ENCODE measurements at regions not wholly inside any gene's neighbourhood (a gene's known extent, or its start where the extent isn't known, plus 50 kb on each side); places are given as distances from the start of the nearest gene placed in this dataset.
A peak's percentile ranks its signal among the peaks of the same experiment; 100 is the strongest.
"Not testable (repeated sequence)": the region's sequence is repeated elsewhere in the genome, so short reads cannot be mapped to it uniquely, and the experiment has no call there.

- Mint-ChIP-seq H3K4me3 (ENCODE audit: unreplicated experiment) (no peak overlapping the region), H3K4me1 (ENCODE audit: insufficient read depth, unreplicated experiment) (no peaks in the 10 kb centered on the region), H3K27ac (ENCODE audit: low read depth, unreplicated experiment) (no peak overlapping the region), H3K9me3 (ENCODE audit: unreplicated experiment) (no peaks in the 10 kb centered on the region), H3K36me3 (ENCODE audit: insufficient read depth, unreplicated experiment) (no peaks in the 10 kb centered on the region), H3K27me3 (ENCODE audit: insufficient read depth, unreplicated experiment) (no peaks in the 10 kb centered on the region)
- intact Hi-C loops (cut with micrococcal nuclease) = loop anchor here (10.0 kb wide), 1 partner anchor 114 kb away; the partner anchor contains the start of genes FOXA1 and TTC6
- no TSS peak for BruUV-seq (replicated peaks)
- TF ChIP-seq CTCF (IDR thresholded peaks at IDR 0.05; ENCODE audit: unreplicated experiment) = no peak
- DNase-seq (ENCODE audit: unreplicated experiment) = no peak
- CTCF ChIA-PET = interaction anchor here (0.6 to 4.3 kb wide), 13 partner anchors 10 to 1306 kb away, joined by 3 to 74 read pairs (median 3); no protein-coding TSS in a partner anchor
- POLR2A ChIA-PET = interaction anchor here (1.0 to 1.2 kb wide), 2 partner anchors 164 to 167 kb away, joined by 4 to 5 read pairs; no protein-coding TSS in a partner anchor
Observed at GRCh38 chr14:37708481-37708880, 113.1 kb downstream of the TTC6 start.

- H3K4me1 Mint-ChIP-seq (ENCODE audit: insufficient read depth, unreplicated experiment) = no peaks in the 10 kb centered on the region
- H3K27me3 Mint-ChIP-seq (ENCODE audit: insufficient read depth, unreplicated experiment) = no peaks in the 10 kb centered on the region
- intact Hi-C loops (cut with micrococcal nuclease) = loop anchor here (1.0 to 10.0 kb wide), 4 partner anchors 115 to 1158 kb away; partner anchors contain the start of genes FOXA1 and TTC6
- no peak overlapping the region for H3K4me3 Mint-ChIP-seq (ENCODE audit: unreplicated experiment)
- no peaks in the 10 kb centered on the region for H3K9me3 Mint-ChIP-seq (ENCODE audit: unreplicated experiment)
- peak; percentile 37 for TF ChIP-seq CTCF (IDR thresholded peaks at IDR 0.05; ENCODE audit: unreplicated experiment)
- BruUV-seq (replicated peaks) = no TSS peak
- ChIA-PET POLR2A (interaction anchor here (0.6 to 1.6 kb wide), 4 partner anchors 144 to 751 kb away, joined by 3 to 12 read pairs (median 3); no protein-coding TSS in a partner anchor), CTCF (interaction anchor here (0.6 to 4.3 kb wide), 43 partner anchors 8 to 1328 kb away, joined by 3 to 74 read pairs (median 3); partner anchors contain the start of gene FOXA1)
- no peak overlapping the region for H3K27ac Mint-ChIP-seq (ENCODE audit: low read depth, unreplicated experiment)
- no peaks in the 10 kb centered on the region for H3K36me3 Mint-ChIP-seq (ENCODE audit: insufficient read depth, unreplicated experiment)
- peak; percentile 33 for DNase-seq (ENCODE audit: unreplicated experiment)
Observed at GRCh38 chr14:37709419-37710195, 114.2 kb downstream of the TTC6 start.

- Mint-ChIP-seq H3K4me3 (ENCODE audit: unreplicated experiment) (no peak overlapping the region), H3K27ac (ENCODE audit: low read depth, unreplicated experiment) (no peak overlapping the region), H3K36me3 (ENCODE audit: insufficient read depth, unreplicated experiment) (no peaks in the 10 kb centered on the region), H3K4me1 (ENCODE audit: insufficient read depth, unreplicated experiment) (no peaks in the 10 kb centered on the region), H3K9me3 (ENCODE audit: unreplicated experiment) (no peaks in the 10 kb centered on the region), H3K27me3 (ENCODE audit: insufficient read depth, unreplicated experiment) (no peaks in the 10 kb centered on the region)
- no peak for DNase-seq (ENCODE audit: unreplicated experiment)
- intact Hi-C loops (cut with micrococcal nuclease) = no loop called here
- TF ChIP-seq CTCF (IDR thresholded peaks at IDR 0.05; ENCODE audit: unreplicated experiment) = no peak
- ChIA-PET POLR2A (no interaction called here), CTCF (interaction anchor here (0.7 to 4.1 kb wide), 3 partner anchors 118 to 192 kb away, joined by 3 to 44 read pairs (median 3); no protein-coding TSS in a partner anchor)
- no TSS peak for BruUV-seq (replicated peaks)
Observed at GRCh38 chr14:37711356-37711830, 116.0 kb downstream of the TTC6 start.

GRCh38 chr14:37711831-37712475, 116.5 kb downstream of the TTC6 start:
- Mint-ChIP-seq H3K27ac (ENCODE audit: low read depth, unreplicated experiment) (no peak overlapping the region), H3K4me1 (ENCODE audit: insufficient read depth, unreplicated experiment) (no peaks in the 10 kb centered on the region), H3K4me3 (ENCODE audit: unreplicated experiment) (no peak overlapping the region), H3K36me3 (ENCODE audit: insufficient read depth, unreplicated experiment) (no peaks in the 10 kb centered on the region), H3K9me3 (ENCODE audit: unreplicated experiment) (no peaks in the 10 kb centered on the region), H3K27me3 (ENCODE audit: insufficient read depth, unreplicated experiment) (no peaks in the 10 kb centered on the region)
- BruUV-seq (replicated peaks) = no TSS peak
- no peak for TF ChIP-seq CTCF (IDR thresholded peaks at IDR 0.05; ENCODE audit: unreplicated experiment)
- DNase-seq (ENCODE audit: unreplicated experiment) = no peak
- POLR2A ChIA-PET = no interaction called here
- CTCF ChIA-PET = interaction anchor here (0.6 to 4.1 kb wide), 3 partner anchors 162 to 1716 kb away, joined by 3 to 44 read pairs (median 3); no protein-coding TSS in a partner anchor
- intact Hi-C loops (cut with micrococcal nuclease) = no loop called here

GRCh38 chr14:37712476-37712860, 117.0 kb downstream of the TTC6 start:
- POLR2A ChIA-PET; DNase-seq (ENCODE audit: unreplicated experiment); H3K9me3 Mint-ChIP-seq (ENCODE audit: unreplicated experiment); intact Hi-C loops (cut with micrococcal nuclease); H3K4me3 Mint-ChIP-seq (ENCODE audit: unreplicated experiment); H3K27me3 Mint-ChIP-seq (ENCODE audit: insufficient read depth, unreplicated experiment); H3K36me3 Mint-ChIP-seq (ENCODE audit: insufficient read depth, unreplicated experiment); BruUV-seq (replicated peaks); H3K4me1 Mint-ChIP-seq (ENCODE audit: insufficient read depth, unreplicated experiment); H3K27ac Mint-ChIP-seq (ENCODE audit: low read depth, unreplicated experiment): not testable (repeated sequence)
- CTCF ChIA-PET = interaction anchor here (0.6 to 4.1 kb wide), 4 partner anchors 16 to 1717 kb away, joined by 3 to 44 read pairs (median 3); no protein-coding TSS in a partner anchor
